ENCODE measurements at regions not wholly inside any gene's neighbourhood (a gene's known extent, or its start where the extent isn't known, plus 50 kb on each side); places are given as distances from the start of the nearest gene placed in this dataset.
A peak's percentile ranks its signal among the peaks of the same experiment; 100 is the strongest.

- DNase-seq (ENCODE audit: low spot score) (no peak), ATAC-seq (ENCODE audit: low FRiP score) (no peak)
- TF ChIP-seq CTCF (IDR thresholded peaks at IDR 0.05) = no peak
Observed at GRCh38 chr14:94907626-94908261, 137.8 kb upstream of the GSC start.

- no peak for TF ChIP-seq CTCF (IDR thresholded peaks at IDR 0.05)
- ATAC-seq (ENCODE audit: low FRiP score) = no peak
- DNase-seq (ENCODE audit: low spot score) = no peak
Observed at GRCh38 chr14:94906991-94907587, 137.2 kb upstream of the GSC start.

- TF ChIP-seq CTCF (IDR thresholded peaks at IDR 0.05) = no peak
- DNase-seq (ENCODE audit: low spot score) (no peak), ATAC-seq (ENCODE audit: low FRiP score) (no peak)
Observed at GRCh38 chr14:94906577-94906976, 136.7 kb upstream of the GSC start.

GRCh38 chr14:94904636-94905035 is 134.7 kb upstream of the GSC start:
- DNase-seq (ENCODE audit: low spot score) (no peak), ATAC-seq (ENCODE audit: low FRiP score) (no peak)
- TF ChIP-seq CTCF (IDR thresholded peaks at IDR 0.05) = no peak

GRCh38 chr14:94903883-94904282 is 134.0 kb upstream of the GSC start:
- no peak for TF ChIP-seq CTCF (IDR thresholded peaks at IDR 0.05)
- no peak for ATAC-seq (ENCODE audit: low FRiP score)
- no peak for DNase-seq (ENCODE audit: low spot score)

GRCh38 chr14:94903338-94903737 is 133.4 kb upstream of the GSC start:
- no peak for ATAC-seq (ENCODE audit: low FRiP score)
- no peak for TF ChIP-seq CTCF (IDR thresholded peaks at IDR 0.05)
- no peak for DNase-seq (ENCODE audit: low spot score)

GRCh38 chr14:94897561-94897960 is 127.6 kb upstream of the GSC start:
- TF ChIP-seq CTCF (IDR thresholded peaks at IDR 0.05) = no peak
- DNase-seq (ENCODE audit: low spot score) = no peak
- ATAC-seq (ENCODE audit: low FRiP score) = peak; percentile 7
